Astrocyte of the cerebellum (primary cell): ENCODE measurements at regions not wholly inside any gene's neighbourhood (a gene's known extent, or its start where the extent isn't known, plus 50 kb on each side); places are given as distances from the start of the nearest gene placed in this dataset.
"Not testable (repeated sequence)": the region's sequence is repeated elsewhere in the genome, so short reads cannot be mapped to it uniquely, and the experiment has no call there.

Source experiments
- DNase-seq: peaks from one replicate; pipeline ENCODE4 v3.0.0-alpha.2; 2011; ENCODE audit warnings: low read depth
- H3K4me3 ChIP-seq: 2 replicates; pipeline ENCODE4 v1.5.1; 2011; ENCODE audit warnings: mild to moderate bottlenecking, low read depth, low read length, moderate library complexity
- CTCF ChIP-seq: IDR thresholded peaks from 2 replicates; pipeline ENCODE4 v1.5.1; 2012; ENCODE audit warnings: low read length, low read depth, moderate library complexity, mild to moderate bottlenecking; ENCODE audit errors: missing control alignments
- in situ Hi-C: cut with HindIII; loops from 2 replicates; pipeline ENCODE4 v1.10.0; 2017; ENCODE audit warnings: low sequenced_read_pairs

DNA sequence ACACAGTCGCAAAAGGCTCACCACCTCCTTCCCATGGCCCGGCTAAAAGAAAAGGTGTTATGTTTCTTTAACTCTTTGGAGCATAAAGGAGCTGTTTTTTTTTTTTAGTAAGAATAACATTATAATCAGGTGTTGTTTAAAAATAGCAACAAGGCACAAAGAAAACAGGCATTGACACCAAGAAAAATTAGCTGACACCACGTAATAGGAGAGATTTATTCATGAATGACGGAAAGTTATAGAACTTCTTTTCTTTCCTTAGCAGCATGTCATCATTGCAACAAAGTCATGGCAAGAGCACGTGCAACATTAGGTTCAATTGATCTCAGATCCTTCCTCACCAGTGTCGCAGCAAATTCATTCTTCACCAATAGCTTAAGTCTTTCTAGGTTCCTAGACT lies 302.9 kb upstream of the ZFP42 start:
- H3K4me3 ChIP-seq, result no peak overlapping the region
- no peak for DNase-seq
- TF ChIP-seq CTCF, result no peak
- in situ Hi-C loops, result no loop called here

DNA sequence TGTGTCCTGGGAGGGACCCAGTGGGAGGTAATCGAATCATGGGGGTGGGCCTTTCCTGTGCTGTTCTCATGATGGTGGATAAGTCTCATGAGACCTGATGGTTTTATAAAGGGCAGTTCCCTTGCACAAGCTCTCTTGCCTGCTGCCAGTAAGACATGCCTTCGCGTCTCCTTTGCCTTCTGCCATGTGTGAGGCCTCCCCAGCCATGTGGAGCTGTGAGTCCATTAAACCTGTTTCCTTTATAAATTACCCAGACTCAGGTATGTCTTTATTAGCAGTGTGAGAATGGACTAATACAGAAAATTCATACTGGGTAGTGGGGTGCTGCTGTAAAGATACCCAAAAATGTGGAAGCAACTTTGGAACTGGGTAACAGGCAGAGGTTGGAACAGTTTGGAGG lies 300.0 kb upstream of the ZFP42 start:
- DNase-seq, H3K4me3 ChIP-seq, in situ Hi-C loops: not testable (repeated sequence)

GRCh38 chr4:187711586-187711985 lies 284.0 kb upstream of the ZFP42 start:
- no peak for DNase-seq
- in situ Hi-C loops, result no loop called here
- no peak overlapping the region for H3K4me3 ChIP-seq
- TF ChIP-seq CTCF, result no peak

DNA sequence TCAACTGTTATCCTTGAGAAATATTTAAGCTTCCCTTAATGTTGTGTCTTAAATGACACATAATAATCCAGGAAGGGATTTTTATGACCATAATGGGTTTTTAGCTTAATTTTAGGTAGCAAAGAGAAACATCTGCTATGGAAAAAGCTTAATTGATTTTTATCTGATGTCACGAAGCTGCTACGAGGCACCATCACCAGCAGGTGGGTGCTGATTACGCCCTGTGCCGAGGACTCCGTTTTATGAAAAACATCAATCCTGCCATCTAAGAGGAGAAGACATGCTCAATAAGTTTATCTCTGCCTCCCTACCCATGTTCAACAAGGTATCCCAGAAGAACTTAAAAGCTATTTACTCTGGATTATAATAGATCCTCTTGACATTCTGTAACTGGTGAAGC lies 280.6 kb upstream of the ZFP42 start:
- no peak overlapping the region for H3K4me3 ChIP-seq
- no peak for TF ChIP-seq CTCF
- no peak for DNase-seq
- in situ Hi-C loops, result no loop called here

GRCh38 chr4:187715466-187715865 lies 280.1 kb upstream of the ZFP42 start:
- no peak overlapping the region for H3K4me3 ChIP-seq
- no peak for DNase-seq
- in situ Hi-C loops, result no loop called here
- no peak for TF ChIP-seq CTCF

GRCh38 chr4:187724456-187724855 lies 271.1 kb upstream of the ZFP42 start:
- DNase-seq, result no peak
- in situ Hi-C loops, result no loop called here
- H3K4me3 ChIP-seq, result no peak overlapping the region
- TF ChIP-seq CTCF, result no peak

GRCh38 chr4:187726485-187726884 lies 269.1 kb upstream of the ZFP42 start:
- in situ Hi-C loops, result no loop called here
- no peak overlapping the region for H3K4me3 ChIP-seq
- TF ChIP-seq CTCF, result no peak
- DNase-seq, result no peak
